Panc1 (cell line): ENCODE measurements at regions not wholly inside any gene's neighbourhood (a gene's known extent, or its start where the extent isn't known, plus 50 kb on each side); places are given as distances from the start of the nearest gene placed in this dataset.

ENCODE experiments used
- ATAC-seq: fragments of 200-7000 bp; cut with Tn5 transposase; 2 replicates; pipeline ENCODE4 v1.9.1; 2020; ENCODE audit warnings: mild to moderate bottlenecking, moderate library complexity
- BruUV-seq: library from RNA; stranded (reverse); fragments of 400-500 nt; replicated peaks from 2 replicates; lab custom pipeline; 2021; lab: Mats Ljungman, UMichigan
- CTCF ChIA-PET: fragments of 300-600 bp; sonication (Branson Sonifier 250); formaldehyde crosslinking; loops from one replicate; lab custom pipeline; 2022; ENCODE audit warnings: antibody characterized with exemption; lab: Charles Lee
- POLR2A ChIA-PET: fragments of 300-600 bp; sonication (Branson Sonifier 250); formaldehyde crosslinking; loops from one replicate; lab custom pipeline; 2022; ENCODE audit warnings: antibody characterized with exemption; lab: Charles Lee
- DNase-seq: peaks from one replicate; pipeline ENCODE4 v3.0.0-alpha.2; 2010; ENCODE audit warnings: low read depth, low spot score
- H3K27ac ChIP-seq: 2 replicates; pipeline ENCODE4 v1.5.1; 2011; ENCODE audit warnings: mild to moderate bottlenecking, low read length, inconsistent platforms
- H3K27me3 ChIP-seq: fragments of 200-500 bp; sonication (Bioruptor generic); 2 replicates; pipeline ENCODE4 v1.6.0; 2014; ENCODE audit warnings: low read length, inconsistent platforms; ENCODE audit not compliant: control insufficient read depth, insufficient read depth
- H3K36me3 ChIP-seq: fragments of 200-500 bp; sonication (Bioruptor generic); 2 replicates; pipeline ENCODE4 v1.5.1; 2014; ENCODE audit warnings: inconsistent platforms, mild to moderate bottlenecking, low read length, moderate library complexity; ENCODE audit not compliant: control insufficient read depth, insufficient read depth
- H3K4me1 ChIP-seq: 2 replicates; pipeline ENCODE4 v1.5.1; 2011; ENCODE audit warnings: inconsistent platforms, mild to moderate bottlenecking, low read length, moderate library complexity; ENCODE audit not compliant: control insufficient read depth, insufficient read depth
- H3K4me3 ChIP-seq, 2 experiments: 2 replicates each; pipeline ENCODE4 v1.5.1; 2011 to 2012; ENCODE audit warnings: low read depth in 2 of 2, low read length in 2 of 2, mild to moderate bottlenecking in 2 of 2, inconsistent platforms in 1 of 2, moderate library complexity in 1 of 2
- H3K9me3 ChIP-seq: fragments of 200-500 bp; sonication (Bioruptor generic); 2 replicates; pipeline ENCODE4 v1.5.1; 2014; ENCODE audit warnings: low read depth, mild to moderate bottlenecking, inconsistent platforms, low read length, moderate library complexity; ENCODE audit not compliant: control insufficient read depth, insufficient read depth
- CTCF ChIP-seq: fragments of 450-650 bp; IDR thresholded peaks from 2 replicates; pipeline ENCODE4 v1.5.1; 2017; ENCODE audit warnings: mild to moderate bottlenecking
- POLR2AphosphoS5 ChIP-seq: IDR thresholded peaks from 2 replicates; pipeline ENCODE4 v1.6.1; 2012; ENCODE audit warnings: mild to moderate bottlenecking, low read depth, low read length, moderate library complexity
- REST ChIP-seq, 2 experiments: IDR thresholded peaks; 2 replicates each; pipeline ENCODE4 v1.6.1; 2011 to 2012; ENCODE audit warnings: low read depth in 2 of 2, control low read depth in 1 of 2, low read length in 1 of 2, mild to moderate bottlenecking in 1 of 2, moderate library complexity in 1 of 2; ENCODE audit not compliant: insufficient read depth in 1 of 2
- SIN3A ChIP-seq: IDR thresholded peaks from 2 replicates; pipeline ENCODE4 v1.6.1; 2012; ENCODE audit warnings: low read depth, mild to moderate bottlenecking, low read length, moderate library complexity, borderline replicate concordance; ENCODE audit not compliant: insufficient read depth
- TCF7L2 ChIP-seq: IDR thresholded peaks from 2 replicates; pipeline ENCODE4 v1.6.1; 2011; ENCODE audit warnings: mild to moderate bottlenecking, low read depth, low read length, inconsistent platforms
- in situ Hi-C: cut with HindIII; loops from 2 replicates; pipeline ENCODE4 v1.10.0; 2016; ENCODE audit warnings: low sequenced_read_pairs, low pct_unique_long_range_greater_than_20kb
- intact Hi-C: fragments of 100-400 bp; cut with micrococcal nuclease; formaldehyde crosslinking; loops from one replicate; pipeline ENCODE4 v1.10.0; 2022; ENCODE audit not compliant: unreplicated experiment

- intact Hi-C loops (no loop called here), in situ Hi-C loops (no loop called here)
- no peak for DNase-seq
- no TSS peak for BruUV-seq
- ATAC-seq, result no peak
- TF ChIP-seq CTCF (no peak), POLR2AphosphoS5 (no peak), SIN3A (no peak), TCF7L2 (no peak), REST (IDR thresholded peaks at IDR 0.05; ENCODE audit: insufficient read depth in 1 of 2, low read depth in 2 of 2, low read length in 1 of 2) (no peak)
- POLR2A ChIA-PET, result no interaction called here
- H3K4me3 ChIP-seq, result no peak overlapping the region
- H3K4me1 ChIP-seq, result no peaks in the 10 kb centered on the region
- H3K27ac ChIP-seq, result no peak overlapping the region
- CTCF ChIA-PET, result no interaction called here
- no peaks in the 10 kb centered on the region for H3K9me3 ChIP-seq
- no peaks in the 10 kb centered on the region for H3K36me3 ChIP-seq
- H3K27me3 ChIP-seq, result no peaks in the 10 kb centered on the region
These were observed 53.8 kb upstream of the ITGB8 start for GRCh38 chr7:20276705-20277472.

- ATAC-seq (no peak), DNase-seq (no peak)
- H3K4me3 ChIP-seq, result no peak overlapping the region
- in situ Hi-C loops (no loop called here), intact Hi-C loops (no loop called here)
- H3K27ac ChIP-seq, result no peak overlapping the region
- no peaks in the 10 kb centered on the region for H3K9me3 ChIP-seq
- H3K27me3 ChIP-seq, result no peaks in the 10 kb centered on the region
- TF ChIP-seq SIN3A, result no peak
- TF ChIP-seq CTCF, result no peak
- no peak for TF ChIP-seq POLR2AphosphoS5
- no peak for TF ChIP-seq REST (IDR thresholded peaks at IDR 0.05; ENCODE audit: insufficient read depth in 1 of 2, low read depth in 2 of 2, low read length in 1 of 2)
- no peak for TF ChIP-seq TCF7L2
- no TSS peak for BruUV-seq
- POLR2A ChIA-PET, result no interaction called here
- CTCF ChIA-PET, result no interaction called here
- H3K4me1 ChIP-seq, result no peaks in the 10 kb centered on the region
- no peaks in the 10 kb centered on the region for H3K36me3 ChIP-seq
These were observed 50.7 kb upstream of the ITGB8 start for GRCh38 chr7:20279979-20280378.
